ENCODE measurements at regions not wholly inside any gene's neighbourhood (a gene's known extent, or its start where the extent isn't known, plus 50 kb on each side); places are given as distances from the start of the nearest gene placed in this dataset.

- CTCF ChIA-PET, result interaction anchor here (0.6 kb wide), 1 partner anchor 162 kb away, joined by 6 read pairs; no protein-coding TSS in a partner anchor
- TF ChIP-seq EZH2 (IDR thresholded peaks at IDR 0.05; ENCODE audit: borderline replicate concordance, low read depth, low read length, poor library complexity, severe bottlenecking), result no peak
- TF ChIP-seq, protein P1, sequence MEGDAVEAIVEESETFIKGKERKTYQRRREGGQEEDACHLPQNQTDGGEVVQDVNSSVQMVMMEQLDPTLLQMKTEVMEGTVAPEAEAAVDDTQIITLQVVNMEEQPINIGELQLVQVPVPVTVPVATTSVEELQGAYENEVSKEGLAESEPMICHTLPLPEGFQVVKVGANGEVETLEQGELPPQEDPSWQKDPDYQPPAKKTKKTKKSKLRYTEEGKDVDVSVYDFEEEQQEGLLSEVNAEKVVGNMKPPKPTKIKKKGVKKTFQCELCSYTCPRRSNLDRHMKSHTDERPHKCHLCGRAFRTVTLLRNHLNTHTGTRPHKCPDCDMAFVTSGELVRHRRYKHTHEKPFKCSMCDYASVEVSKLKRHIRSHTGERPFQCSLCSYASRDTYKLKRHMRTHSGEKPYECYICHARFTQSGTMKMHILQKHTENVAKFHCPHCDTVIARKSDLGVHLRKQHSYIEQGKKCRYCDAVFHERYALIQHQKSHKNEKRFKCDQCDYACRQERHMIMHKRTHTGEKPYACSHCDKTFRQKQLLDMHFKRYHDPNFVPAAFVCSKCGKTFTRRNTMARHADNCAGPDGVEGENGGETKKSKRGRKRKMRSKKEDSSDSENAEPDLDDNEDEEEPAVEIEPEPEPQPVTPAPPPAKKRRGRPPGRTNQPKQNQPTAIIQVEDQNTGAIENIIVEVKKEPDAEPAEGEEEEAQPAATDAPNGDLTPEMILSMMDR (conservative IDR thresholded peaks at IDR 0.05; ENCODE audit: low read depth, low read length), result no peak
- DNase-seq (ENCODE audit: low spot score), result no peak
- H3K4me1 ChIP-seq (ENCODE audit: insufficient read depth, low read length, poor library complexity, severe bottlenecking), result peaks cover 46% of the 10 kb centered on the region
- intact Hi-C loops (cut with micrococcal nuclease; ENCODE audit: unreplicated experiment), result no loop called here
- POLR2A ChIA-PET (ENCODE audit: low non-redundant PET), result interaction anchor here (0.7 kb wide), 1 partner anchor 20 kb away, joined by 16 read pairs; no protein-coding TSS in a partner anchor
- BruUV-seq (replicated peaks), result no TSS peak
- no peak overlapping the region for H3K27ac ChIP-seq (ENCODE audit: low read depth, low read length, poor library complexity, severe bottlenecking)
- no peak overlapping the region for H3K4me3 ChIP-seq (ENCODE audit: low read depth, low read length, poor library complexity, severe bottlenecking)
- no peaks in the 10 kb centered on the region for H3K9me3 ChIP-seq (ENCODE audit: low read depth, low read length, poor library complexity, severe bottlenecking)
- no peaks in the 10 kb centered on the region for H3K27me3 ChIP-seq (replicated peaks; ENCODE audit: insufficient read depth, low read depth, low read length, poor library complexity)
- H3K36me3 ChIP-seq (ENCODE audit: insufficient read depth, low read length, poor library complexity, severe bottlenecking), result no peaks in the 10 kb centered on the region
Observed at GRCh38 chr2:41932241-41933045, 115.4 kb upstream of the PKDCC start.

- ChIA-PET POLR2A (ENCODE audit: low non-redundant PET) (interaction anchor here (0.7 kb wide), 1 partner anchor 20 kb away, joined by 16 read pairs; no protein-coding TSS in a partner anchor), CTCF (interaction anchor here (0.6 kb wide), 1 partner anchor 161 kb away, joined by 6 read pairs; no protein-coding TSS in a partner anchor)
- no peaks in the 10 kb centered on the region for H3K9me3 ChIP-seq (ENCODE audit: low read depth, low read length, poor library complexity, severe bottlenecking)
- intact Hi-C loops (cut with micrococcal nuclease; ENCODE audit: unreplicated experiment), result no loop called here
- no peaks in the 10 kb centered on the region for H3K36me3 ChIP-seq (ENCODE audit: insufficient read depth, low read length, poor library complexity, severe bottlenecking)
- no peak for DNase-seq (ENCODE audit: low spot score)
- H3K4me1 ChIP-seq (ENCODE audit: insufficient read depth, low read length, poor library complexity, severe bottlenecking), result peaks cover 52% of the 10 kb centered on the region
- no peak for TF ChIP-seq EZH2 (IDR thresholded peaks at IDR 0.05; ENCODE audit: borderline replicate concordance, low read depth, low read length, poor library complexity, severe bottlenecking)
- TF ChIP-seq, protein P1 (conservative IDR thresholded peaks at IDR 0.05; ENCODE audit: low read depth, low read length), result no peak
- no peak overlapping the region for H3K27ac ChIP-seq (ENCODE audit: low read depth, low read length, poor library complexity, severe bottlenecking)
- BruUV-seq (replicated peaks), result no TSS peak
- H3K27me3 ChIP-seq (replicated peaks; ENCODE audit: insufficient read depth, low read depth, low read length, poor library complexity), result no peaks in the 10 kb centered on the region
- no peak overlapping the region for H3K4me3 ChIP-seq (ENCODE audit: low read depth, low read length, poor library complexity, severe bottlenecking)
Observed at GRCh38 chr2:41933046-41933420, 114.8 kb upstream of the PKDCC start.

GRCh38 chr2:41933585-41934320 lies 114.1 kb upstream of the PKDCC start:
- H3K4me1 ChIP-seq (ENCODE audit: insufficient read depth, low read length, poor library complexity, severe bottlenecking), result peaks cover 59% of the 10 kb centered on the region
- intact Hi-C loops (cut with micrococcal nuclease; ENCODE audit: unreplicated experiment), result no loop called here
- no peak overlapping the region for H3K4me3 ChIP-seq (ENCODE audit: low read depth, low read length, poor library complexity, severe bottlenecking)
- no peak for TF ChIP-seq EZH2 (IDR thresholded peaks at IDR 0.05; ENCODE audit: borderline replicate concordance, low read depth, low read length, poor library complexity, severe bottlenecking)
- TF ChIP-seq, protein P1 (conservative IDR thresholded peaks at IDR 0.05; ENCODE audit: low read depth, low read length), result no peak
- BruUV-seq (replicated peaks), result no TSS peak
- no peaks in the 10 kb centered on the region for H3K27me3 ChIP-seq (replicated peaks; ENCODE audit: insufficient read depth, low read depth, low read length, poor library complexity)
- H3K27ac ChIP-seq (ENCODE audit: low read depth, low read length, poor library complexity, severe bottlenecking), result no peak overlapping the region
- no peaks in the 10 kb centered on the region for H3K36me3 ChIP-seq (ENCODE audit: insufficient read depth, low read length, poor library complexity, severe bottlenecking)
- CTCF ChIA-PET, result no interaction called here
- no peak for DNase-seq (ENCODE audit: low spot score)
- POLR2A ChIA-PET (ENCODE audit: low non-redundant PET), result no interaction called here
- no peaks in the 10 kb centered on the region for H3K9me3 ChIP-seq (ENCODE audit: low read depth, low read length, poor library complexity, severe bottlenecking)

All from A673 (cell line).